ENCODE measurements at regions not wholly inside any gene's neighbourhood (a gene's known extent, or its start where the extent isn't known, plus 50 kb on each side); places are given as distances from the start of the nearest gene placed in this dataset.

GRCh38 chr1:245001252-245001651 lies 136.9 kb upstream of the HNRNPU start (continued):
- no peak for TF ChIP-seq ZNF462 (CRISPR knock-in tag; IDR thresholded peaks at IDR 0.05)

- Histone ChIP-seq H3K36me3 (ENCODE audit: insufficient read depth) (no peaks in the 10 kb centered on the region), H3K4me2 (no peak overlapping the region), H3K79me2 (replicated peaks; ENCODE audit: insufficient read depth) (no peaks in the 10 kb centered on the region; the same call in 1 of the 2 replicates), H4K20me1 (replicated peaks; ENCODE audit: insufficient read depth) (no peaks in the 10 kb centered on the region), H3K27ac (ENCODE audit: low read depth) (peak overlapping the region; percentile 9; the same call in 1 of the 2 replicates), H3K9me2 (ENCODE audit: insufficient read depth) (no peaks in the 10 kb centered on the region), H3K27me3 (ENCODE audit: insufficient read depth) (no peaks in the 10 kb centered on the region), H2AFZ (no peak overlapping the region), H3F3A (replicated peaks; ENCODE audit: low read depth) (no peaks in the 10 kb centered on the region), H3K4me3 (no peak overlapping the region), H3K4me1 (ENCODE audit: insufficient read depth) (no peaks in the 10 kb centered on the region)
- ATAC-seq (no peak), DNase-seq (ENCODE audit: low spot score) (no peak)
- Mint-ChIP-seq H3K9me3 (no peaks in the 10 kb centered on the region), H3K4me1 (peaks cover 3% of the 10 kb centered on the region; the same call in 2 of the 3 replicates), H3K4me3 (no peak overlapping the region), H3K27me3 (ENCODE audit: insufficient read depth, low read depth, poor library complexity) (peaks cover 7% of the 10 kb centered on the region), H3K36me3 (ENCODE audit: low read depth) (no peaks in the 10 kb centered on the region), H3K27ac (no peak overlapping the region; the same call in 1 of the 2 replicates)
- no peak for TF ChIP-seq JUNB (IDR thresholded peaks at IDR 0.05; ENCODE audit: unreplicated experiment)
- TF ChIP-seq CREB1 (CRISPR knock-in tag; IDR thresholded peaks at IDR 0.05; ENCODE audit: low read depth): no peak
- no peak for TF ChIP-seq POLR2AphosphoS5 (IDR thresholded peaks at IDR 0.05; ENCODE audit: low read depth)
- no peak for TF ChIP-seq ZNF114 (CRISPR knock-in tag; IDR thresholded peaks at IDR 0.05)
- TF ChIP-seq NANOG (IDR thresholded peaks at IDR 0.05; ENCODE audit: borderline replicate concordance): no peak
- no peak for TF ChIP-seq EZH2phosphoT487 (IDR thresholded peaks at IDR 0.05; ENCODE audit: unreplicated experiment)
- TF ChIP-seq EZH2 (IDR thresholded peaks at IDR 0.05; ENCODE audit: low read depth, unreplicated experiment): no peak
- TF ChIP-seq REST (IDR thresholded peaks at IDR 0.05; ENCODE audit: unreplicated experiment): no peak
- TF ChIP-seq STAT1 (IDR thresholded peaks at IDR 0.05; ENCODE audit: unreplicated experiment): no peak
- no peak for TF ChIP-seq ZNF331 (CRISPR knock-in tag; IDR thresholded peaks at IDR 0.05; ENCODE audit: low read depth)
- no peak for TF ChIP-seq ETS1 (IDR thresholded peaks at IDR 0.05)
Observed at GRCh38 chr1:245000872-245001188, 136.5 kb upstream of the HNRNPU start.
